Motor neuron (in vitro differentiated cells): ENCODE measurements at regions not wholly inside any gene's neighbourhood (a gene's known extent, or its start where the extent isn't known, plus 50 kb on each side); places are given as distances from the start of the nearest gene placed in this dataset.

Experiments
- ATAC-seq, 8 experiments: fragments of 200-7000 bp; cut with Tn5 transposase; replicated peaks in 6 of 8; 2 replicates each; pipeline ENCODE4 v1.8.0; 2021; ENCODE audit warnings: mild to moderate bottlenecking in 8 of 8, moderate library complexity in 8 of 8
- H3K27ac ChIP-seq, 2 donors: fragments of 250-450 bp; sonication (Bioruptor Pico); 2 replicates each; pipeline ENCODE4 v1.9.0; 2021; ENCODE audit warnings: antibody characterized with exemption in 2 of 2, mild to moderate bottlenecking in 2 of 2, moderate library complexity in 1 of 2
- H3K4me1 ChIP-seq, 2 donors: fragments of 250-450 bp; sonication (Bioruptor Pico); replicated peaks in 1 of 2; 2 replicates each; pipeline ENCODE4 v1.6.1; 2021; ENCODE audit warnings: antibody characterized with exemption in 2 of 2, mild to moderate bottlenecking in 2 of 2, moderate library complexity in 1 of 2
- H3K4me3 ChIP-seq, 5 donors: fragments of 250-450 bp; sonication (Bioruptor Pico); 2 replicates each; pipeline ENCODE4 v1.9.0; 2021; ENCODE audit warnings: antibody characterized with exemption in 5 of 5, mild to moderate bottlenecking in 5 of 5, moderate library complexity in 4 of 5
- WGBS, 10 experiments: fragments of 450-650 bp; shearing (Covaris generic); methylation state at CpG; one replicate each; pipeline ENCODE4 v1.0.0; 2022; 5-methylcytosine and 5-hydroxymethylcytosine counted together
- in situ Hi-C, 9 experiments: fragments of 400-800 bp; cut with MboI; loops; one replicate each; pipeline ENCODE4 v1.15.0; 2021; ENCODE audit warnings: low sequenced_read_pairs in 9 of 9, low pct_unique_long_range_greater_than_20kb in 2 of 9; ENCODE audit not compliant: unreplicated experiment in 9 of 9

DNA sequence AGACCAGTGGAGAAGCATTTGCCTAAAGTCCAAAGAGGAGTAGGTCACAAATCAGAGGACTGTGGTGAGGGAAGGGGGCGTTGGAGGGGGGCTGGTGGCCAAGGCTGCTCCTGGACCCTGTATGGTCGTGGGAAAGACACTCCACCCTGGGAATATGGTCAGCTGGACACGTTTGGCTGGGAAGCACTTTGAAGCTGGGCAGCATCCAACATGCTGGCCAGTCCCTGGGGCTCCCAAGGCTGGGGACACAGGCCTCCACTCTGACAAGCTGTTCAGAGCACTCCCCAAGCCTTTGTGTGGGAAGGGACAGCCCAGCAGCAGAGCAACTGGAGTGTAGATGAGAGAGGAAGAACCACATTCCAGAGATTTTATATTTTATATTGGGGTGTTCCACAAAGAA, 203.2 kb downstream of the ANKRD60 start:
- in situ Hi-C loops = no loop called here
- no peak for ATAC-seq
- Histone ChIP-seq H3K27ac (no peak overlapping the region), H3K4me1 (peaks cover 0 to 15% of the 10 kb centered on the region in 2 donors), H3K4me3 (no peak overlapping the region)
- 0 to 60% (median 8%) methylated on average over 1 of the region's 3 CpGs; no CpG with 5 or more reads in 6 of the 10 experiments for WGBS, 10 experiments

DNA sequence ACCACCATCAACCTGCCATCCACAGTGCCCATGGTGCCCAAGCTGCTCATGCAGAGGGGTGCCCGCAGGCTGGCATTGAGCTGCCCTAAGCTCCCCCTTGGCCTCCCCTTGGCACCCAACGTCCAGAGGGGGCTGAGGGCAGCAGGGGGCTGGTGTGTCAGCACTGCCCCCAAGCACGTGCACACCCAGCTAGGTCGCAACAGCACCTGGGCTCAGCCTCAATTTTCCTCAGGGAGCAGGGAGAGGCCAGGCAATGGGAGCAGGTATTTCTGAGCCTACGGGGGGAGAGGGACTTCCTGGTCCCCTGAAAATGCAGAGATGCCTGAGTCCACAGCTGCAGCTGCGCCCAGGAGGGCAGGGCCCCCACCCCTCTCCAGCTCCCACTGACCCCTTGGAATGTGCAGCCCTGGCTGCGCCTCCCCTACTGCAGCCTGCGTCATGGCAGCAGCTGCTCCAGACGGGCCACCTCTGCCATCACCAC, 204.2 kb downstream of the ANKRD60 start:
- Histone ChIP-seq H3K4me1 (peaks cover 0 to 15% of the 10 kb centered on the region in 2 donors), H3K4me3 (no peak overlapping the region), H3K27ac (no peak overlapping the region)
- no peak for ATAC-seq
- in situ Hi-C loops = no loop called here
- WGBS, 10 experiments = 17 to 100% (median 68%) methylated on average over 1 to 3 of the region's 9 CpGs; no CpG with 5 or more reads in 5 of the 10 experiments

DNA sequence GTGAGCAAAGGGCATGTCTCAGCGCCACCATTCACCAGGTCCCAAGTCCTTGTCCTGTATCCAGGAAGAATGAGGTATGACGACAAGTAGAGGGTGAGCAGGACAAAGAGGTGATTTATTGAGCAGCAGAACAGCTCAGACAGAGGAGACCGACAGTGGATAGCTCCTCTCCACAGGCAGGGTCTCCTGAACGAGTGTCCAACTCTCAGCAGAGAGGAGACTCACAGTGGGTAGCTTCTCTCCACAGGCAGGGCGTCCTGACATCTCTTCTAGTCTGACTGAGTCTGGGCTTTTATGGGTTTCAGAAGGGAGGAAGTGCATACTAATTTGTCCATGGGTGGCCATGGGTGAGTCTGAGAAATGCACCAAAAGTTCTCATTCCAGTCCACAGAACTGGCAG, 204.7 kb downstream of the ANKRD60 start:
- ATAC-seq = no peak
- in situ Hi-C loops = no loop called here
- 48 to 100% (median 80%) methylated on average over 1 to 3 of the region's 5 CpGs; no CpG with 5 or more reads in 3 of the 10 experiments for WGBS, 10 experiments

DNA sequence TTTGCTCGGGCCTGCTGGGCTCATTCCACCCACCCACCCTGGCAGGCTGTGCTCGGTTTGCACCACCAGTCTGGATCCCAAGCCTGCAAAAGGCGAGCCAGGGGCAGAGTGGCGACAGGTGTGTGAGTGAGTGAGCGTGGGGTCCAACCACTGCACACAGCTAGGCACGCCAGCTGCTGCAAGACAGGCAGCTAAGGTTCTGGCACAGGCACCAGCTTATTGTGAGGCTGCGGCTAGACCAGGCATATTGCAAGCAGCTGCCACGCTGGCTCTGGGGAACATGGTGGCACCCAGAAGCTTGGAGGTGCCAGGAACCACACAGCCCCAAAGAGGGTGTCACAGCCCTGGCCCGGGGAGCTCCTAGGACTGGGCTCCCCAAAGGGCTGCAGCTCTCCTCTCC, 205.1 kb downstream of the ANKRD60 start:
- 60 to 86% (median 82%) methylated on average over 1 to 5 of the region's 9 CpGs; no CpG with 5 or more reads in 6 of the 10 experiments for WGBS, 10 experiments
- Histone ChIP-seq H3K27ac (no peak overlapping the region), H3K4me1 (peaks cover 0 to 15% of the 10 kb centered on the region in 2 donors), H3K4me3 (no peak overlapping the region)
- in situ Hi-C loops = no loop called here
- no peak for ATAC-seq

More for the DNA sequence above, 204.7 kb downstream of the ANKRD60 start:
- no peak overlapping the region for H3K4me3 ChIP-seq
- peaks cover 0 to 15% of the 10 kb centered on the region in 2 donors for H3K4me1 ChIP-seq
- no peak overlapping the region for H3K27ac ChIP-seq

DNA sequence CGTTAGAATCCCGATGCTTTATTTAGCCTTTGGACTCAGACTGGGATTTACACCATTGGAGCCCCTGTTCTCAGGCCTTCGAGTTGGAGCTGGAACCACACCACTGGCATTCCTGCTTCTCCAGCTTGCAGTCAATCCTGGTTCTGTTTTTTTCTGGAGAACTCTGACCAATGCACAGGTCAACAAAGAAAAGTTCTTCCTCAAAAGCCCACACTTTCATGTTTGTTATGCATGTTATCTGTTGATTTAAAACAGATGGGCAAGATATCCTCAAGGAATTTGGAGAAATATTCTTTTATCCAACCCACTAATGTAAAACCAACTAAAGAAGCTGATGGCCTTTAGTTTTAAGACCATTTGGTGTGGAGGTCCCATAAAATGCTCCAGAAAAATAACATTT, 205.7 kb downstream of the ANKRD60 start:
- in situ Hi-C loops = no loop called here

DNA sequence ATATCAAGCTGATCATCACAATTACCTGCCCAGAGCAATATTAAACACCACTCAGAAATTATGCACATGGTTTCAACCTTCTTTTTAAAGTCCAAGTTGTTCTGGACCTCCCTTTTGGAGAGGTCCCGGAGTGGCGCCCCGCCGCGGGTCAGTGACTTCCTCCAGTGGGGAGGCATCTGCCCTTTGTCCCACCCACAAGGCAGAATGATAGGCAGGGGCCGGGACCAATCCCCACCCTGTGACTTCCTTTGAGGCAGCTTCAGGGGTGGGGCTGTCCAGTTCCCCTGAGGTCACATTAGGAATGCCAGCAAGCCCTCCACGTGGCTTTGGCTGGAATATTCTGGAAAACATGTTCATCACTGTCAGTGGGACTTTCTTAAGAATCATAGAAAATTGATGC, 207.0 kb downstream of the ANKRD60 start:
- peak in 6 of 8 experiments; percentile 26 to 86 (median 70) for ATAC-seq
- Histone ChIP-seq H3K4me1 (peaks cover 0 to 21% of the 10 kb centered on the region in 2 donors), H3K4me3 (no peak overlapping the region), H3K27ac (no peak overlapping the region)
- 8 to 100% (median 47%) methylated on average over 1 to 5 of the region's 7 CpGs; no CpG with 5 or more reads in 6 of the 10 experiments for WGBS, 10 experiments
- in situ Hi-C loops = no loop called here

More for the DNA sequence above, 205.7 kb downstream of the ANKRD60 start:
- WGBS, 10 experiments = 66 to 100% (median 88%) methylated on average over 1 to 3 of the region's 3 CpGs; no CpG with 5 or more reads in 5 of the 10 experiments
- Histone ChIP-seq H3K4me3 (no peak overlapping the region), H3K4me1 (peaks cover 0 to 17% of the 10 kb centered on the region in 2 donors), H3K27ac (no peak overlapping the region)
- no peak for ATAC-seq

DNA sequence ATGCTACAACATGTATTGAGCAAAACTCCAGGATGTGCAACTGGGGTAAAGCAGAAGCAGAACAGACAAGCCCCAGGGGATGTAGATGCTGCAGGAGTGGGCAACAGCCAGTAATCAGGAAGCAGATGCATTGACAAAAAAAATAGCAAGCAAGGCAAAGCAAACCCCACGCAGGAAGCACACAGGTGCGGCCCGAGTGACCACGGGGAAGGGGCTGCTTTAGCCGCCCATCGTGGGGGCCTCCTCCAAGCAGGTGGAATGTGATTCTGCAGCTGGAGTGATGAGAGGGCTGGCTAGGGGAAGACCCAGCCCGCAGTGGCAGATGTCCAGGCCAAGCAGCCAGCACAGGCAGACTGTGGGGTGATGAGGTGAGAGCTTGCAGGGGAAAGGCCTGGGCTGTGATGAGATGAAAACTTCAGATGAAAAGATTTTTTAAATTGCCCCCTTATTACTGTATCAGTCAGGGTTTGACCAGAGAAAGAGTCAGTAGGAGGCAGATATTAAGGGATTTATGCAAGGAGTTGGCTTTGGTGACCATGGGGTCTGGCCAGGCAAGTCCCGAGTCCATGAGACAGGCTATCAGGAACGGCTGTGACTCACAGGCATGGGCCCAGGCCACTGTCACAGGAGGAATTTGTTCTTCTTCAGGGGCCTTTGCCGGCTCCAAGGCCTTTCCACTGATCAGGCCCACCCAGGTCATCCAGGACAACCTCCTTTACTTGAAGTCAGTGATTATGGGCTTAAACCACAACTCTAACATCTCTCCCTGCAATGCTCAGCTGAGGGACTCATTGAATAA, 207.6 kb downstream of the ANKRD60 start:
- 40 to 87% (median 71%) methylated on average over 1 to 7 of the region's 10 CpGs; no CpG with 5 or more reads in 3 of the 10 experiments for WGBS, 10 experiments
- no peak overlapping the region for H3K4me3 ChIP-seq
- no peak overlapping the region for H3K27ac ChIP-seq
- in situ Hi-C loops = no loop called here
- peaks cover 0 to 21% of the 10 kb centered on the region in 2 donors for H3K4me1 ChIP-seq
- ATAC-seq = peak in 2 of 8 experiments; percentile 11 to 14

DNA sequence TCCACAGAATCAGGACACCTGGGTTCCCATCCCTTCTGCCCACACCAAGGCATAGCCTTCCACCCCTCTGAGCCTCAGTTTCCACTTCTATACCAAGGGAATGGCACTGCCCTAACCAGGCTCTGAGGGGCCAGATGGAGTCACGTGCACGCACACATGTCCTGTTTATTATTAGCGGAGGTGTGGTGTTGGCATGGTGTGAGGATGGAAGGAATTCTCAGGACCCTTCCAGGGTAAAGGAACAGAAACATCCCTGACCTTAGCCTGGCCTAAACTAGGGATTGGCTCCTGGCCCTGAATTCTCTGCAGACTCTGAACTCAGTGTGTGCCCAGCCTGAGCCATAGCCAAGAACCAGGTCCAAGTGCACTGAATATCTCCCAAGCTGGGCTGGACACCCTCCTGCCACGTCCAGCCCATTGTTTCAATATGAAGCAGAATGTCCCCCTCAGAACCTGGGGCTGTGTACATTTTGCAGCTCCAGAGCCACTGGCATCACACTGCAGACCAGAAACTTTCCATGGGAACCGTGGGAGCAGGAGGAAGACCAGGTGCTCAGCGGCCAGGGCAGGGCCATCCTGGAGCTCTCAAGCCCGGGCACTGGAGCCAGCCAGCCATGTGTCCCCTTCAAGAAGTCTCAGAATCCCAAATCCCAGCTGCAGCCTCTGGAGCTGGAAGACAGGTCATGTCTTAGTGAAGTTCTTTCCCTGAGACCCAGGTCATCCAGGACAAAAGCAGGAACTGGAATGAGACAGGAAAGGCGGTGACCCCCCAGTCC, 208.4 kb downstream of the ANKRD60 start:
- H3K27ac ChIP-seq = no peak overlapping the region
- ATAC-seq = no peak
- 78 to 100% (median 90%) methylated on average over 1 to 7 of the region's 8 CpGs; no CpG with 5 or more reads in 3 of the 10 experiments for WGBS, 10 experiments
- no peak overlapping the region for H3K4me3 ChIP-seq
- H3K4me1 ChIP-seq = peaks cover 0 to 21% of the 10 kb centered on the region in 2 donors
- in situ Hi-C loops = no loop called here

DNA sequence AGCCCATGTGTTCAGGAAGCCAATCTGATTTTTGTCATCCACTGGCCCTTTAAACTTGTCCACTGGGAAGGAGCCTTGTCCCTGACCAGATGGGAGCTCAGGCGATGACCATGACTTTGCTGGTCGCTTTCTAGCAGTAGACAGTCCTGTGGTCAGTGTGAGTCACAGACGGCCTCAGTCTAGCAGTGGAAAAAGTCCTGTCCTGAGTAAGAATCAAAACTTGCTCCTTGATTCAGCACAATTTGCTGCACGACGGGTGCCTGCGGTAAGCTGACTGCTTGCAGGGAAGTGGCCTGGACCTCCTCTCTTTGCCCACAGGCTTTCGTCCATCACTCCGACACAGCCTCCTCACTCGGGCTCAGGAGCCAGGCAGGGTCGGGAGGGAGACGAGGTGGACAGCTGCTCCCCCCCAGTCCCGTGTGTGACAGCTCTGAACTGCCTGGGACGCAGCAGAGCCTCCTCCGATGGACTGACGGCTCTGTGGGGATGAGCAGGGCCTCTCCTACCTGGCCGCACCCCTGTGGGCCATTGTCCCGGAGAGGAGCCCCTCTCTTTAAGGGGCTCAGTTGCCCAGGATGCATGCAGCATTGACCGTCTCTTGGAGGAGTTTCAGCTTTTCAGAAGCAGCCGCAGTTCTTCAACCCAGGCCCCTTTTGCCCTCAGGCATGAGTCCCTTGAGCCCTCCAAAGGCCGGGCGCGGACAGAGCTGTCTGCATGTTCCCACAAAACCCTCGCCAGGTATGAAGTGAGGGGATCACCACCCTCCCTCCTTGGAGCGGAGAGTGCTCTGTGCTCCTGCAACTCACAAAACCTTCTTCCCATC, 209.2 kb downstream of the ANKRD60 start:
- WGBS, 10 experiments = 0 to 100% (median 88%) methylated on average over 2 to 16 of the region's 24 CpGs; no CpG with 5 or more reads in 1 of the 10 experiments
- in situ Hi-C loops = no loop called here
- H3K4me1 ChIP-seq = peaks cover 0 to 21% of the 10 kb centered on the region in 2 donors
- no peak overlapping the region for H3K27ac ChIP-seq
- H3K4me3 ChIP-seq = no peak overlapping the region
- peak in 2 of 8 experiments; percentile 16 to 55 for ATAC-seq

DNA sequence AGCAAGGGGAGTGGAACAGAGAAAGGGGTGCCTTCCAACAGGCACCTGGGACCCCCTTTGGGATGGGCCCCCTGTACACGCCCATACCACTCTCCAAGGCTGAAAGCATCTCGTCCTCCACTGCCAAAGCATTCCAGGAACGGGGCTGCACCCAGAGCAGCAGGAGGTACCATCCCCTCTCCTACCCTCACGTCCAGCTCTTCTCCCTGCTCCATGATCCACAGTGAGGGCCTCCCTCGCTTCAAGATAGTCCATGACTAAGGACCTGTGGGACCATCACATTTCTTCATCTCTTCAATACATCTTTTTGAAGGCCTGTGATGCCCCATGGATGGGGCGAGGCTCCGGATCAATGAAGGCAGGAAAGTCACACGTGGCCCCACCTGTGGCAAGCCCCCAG, 209.9 kb downstream of the ANKRD60 start:
- Histone ChIP-seq H3K27ac (no peak overlapping the region), H3K4me1 (peaks cover 0 to 21% of the 10 kb centered on the region in 2 donors), H3K4me3 (no peak overlapping the region)
- in situ Hi-C loops = no loop called here
- ATAC-seq = no peak
- 62 to 100% (median 89%) methylated on average over 1 to 4 of the region's 8 CpGs; no CpG with 5 or more reads in 4 of the 10 experiments for WGBS, 10 experiments

DNA sequence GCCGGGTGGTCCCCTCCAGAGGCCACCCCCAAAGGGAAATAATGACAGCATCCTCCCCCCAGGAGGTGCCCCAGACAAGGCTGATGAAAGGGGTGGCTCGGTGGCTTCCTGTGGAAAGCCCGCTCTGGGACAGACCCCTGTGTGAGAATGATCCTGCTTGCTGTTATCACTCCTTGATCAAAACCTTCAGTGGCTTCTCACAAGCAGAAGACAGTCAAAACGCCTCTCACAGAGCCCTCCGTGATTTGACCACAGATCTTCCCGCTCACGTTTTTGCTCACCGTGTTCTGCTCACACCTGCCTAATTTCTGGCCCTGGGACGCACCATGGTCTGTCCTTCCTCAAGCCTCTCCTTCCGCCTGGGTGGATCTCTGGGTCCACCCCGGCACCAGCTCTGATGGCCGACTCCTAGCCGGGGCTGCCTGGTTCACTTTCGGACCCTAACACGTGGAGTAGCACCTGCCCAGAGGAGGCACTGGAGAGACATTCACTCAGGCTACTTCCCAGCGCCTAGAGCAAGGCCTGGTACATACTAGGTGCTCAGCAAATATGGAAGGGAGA, 210.4 kb downstream of the ANKRD60 start:
- in situ Hi-C loops = no loop called here
- WGBS, 10 experiments = 40 to 94% (median 81%) methylated on average over 2 to 6 of the region's 16 CpGs; no CpG with 5 or more reads in 4 of the 10 experiments
- Histone ChIP-seq H3K4me1 (peaks cover 2 to 21% of the 10 kb centered on the region in 2 donors), H3K4me3 (no peak overlapping the region), H3K27ac (no peak overlapping the region)
- no peak for ATAC-seq
